Erythroblast (primary cell): ENCODE measurements at regions not wholly inside any gene's neighbourhood (a gene's known extent, or its start where the extent isn't known, plus 50 kb on each side); places are given as distances from the start of the nearest gene placed in this dataset.

ENCODE experiments used
- GATA1 ChIP-seq: IDR thresholded peaks from 2 replicates; pipeline ENCODE4 v1.6.1; 2011; ENCODE audit warnings: low read depth, mild to moderate bottlenecking, control low read depth, low read length, moderate library complexity
- POLR2A ChIP-seq: IDR thresholded peaks from 2 replicates; pipeline ENCODE4 v1.6.1; 2011; ENCODE audit warnings: mild to moderate bottlenecking, low read length

DNA sequence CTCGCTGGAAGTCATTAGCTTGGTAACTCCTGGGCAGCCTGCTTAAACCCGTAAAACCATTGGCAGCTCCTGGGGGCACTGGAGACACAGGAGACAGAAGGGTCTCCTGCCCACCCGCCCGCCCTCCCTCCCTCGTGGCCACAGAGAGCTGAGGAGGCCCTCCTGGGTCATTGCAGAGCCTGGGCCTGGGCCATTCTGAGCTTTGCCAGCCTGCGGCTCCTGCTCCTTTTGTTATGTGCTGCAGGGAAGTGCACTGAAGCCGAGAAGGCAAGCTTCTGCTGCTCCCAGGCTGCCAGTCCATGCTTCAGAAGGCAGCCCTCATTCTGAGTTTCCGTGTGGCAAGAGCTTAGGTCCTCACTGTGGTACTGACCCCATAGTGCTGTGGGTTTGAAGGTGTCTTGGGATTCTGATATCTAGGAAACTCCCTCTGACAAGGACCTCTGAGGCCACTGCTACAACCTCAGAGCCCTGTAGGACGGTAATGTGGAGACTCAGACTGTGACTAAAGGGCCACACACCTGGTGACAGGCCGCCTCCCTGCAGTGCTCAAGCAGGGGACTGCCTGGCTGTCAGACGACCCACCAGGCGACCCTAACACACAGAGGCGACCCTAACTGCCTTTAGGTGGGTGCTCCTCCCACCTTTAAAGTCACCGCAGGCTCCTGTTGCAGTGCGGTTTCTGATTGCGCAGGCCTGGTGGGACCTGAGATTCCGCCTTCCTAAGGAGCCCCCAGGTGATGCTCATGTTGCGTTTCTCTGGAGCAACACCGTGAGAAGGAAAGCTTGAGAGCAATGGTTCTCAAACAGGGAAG lies 118.7 kb downstream of the IER5 start:
- no peak for TF ChIP-seq POLR2A
- no peak for TF ChIP-seq GATA1
